ENCODE measurements at regions not wholly inside any gene's neighbourhood (a gene's known extent, or its start where the extent isn't known, plus 50 kb on each side); places are given as distances from the start of the nearest gene placed in this dataset.
"Not testable (repeated sequence)": the region's sequence is repeated elsewhere in the genome, so short reads cannot be mapped to it uniquely, and the experiment has no call there.

DNA sequence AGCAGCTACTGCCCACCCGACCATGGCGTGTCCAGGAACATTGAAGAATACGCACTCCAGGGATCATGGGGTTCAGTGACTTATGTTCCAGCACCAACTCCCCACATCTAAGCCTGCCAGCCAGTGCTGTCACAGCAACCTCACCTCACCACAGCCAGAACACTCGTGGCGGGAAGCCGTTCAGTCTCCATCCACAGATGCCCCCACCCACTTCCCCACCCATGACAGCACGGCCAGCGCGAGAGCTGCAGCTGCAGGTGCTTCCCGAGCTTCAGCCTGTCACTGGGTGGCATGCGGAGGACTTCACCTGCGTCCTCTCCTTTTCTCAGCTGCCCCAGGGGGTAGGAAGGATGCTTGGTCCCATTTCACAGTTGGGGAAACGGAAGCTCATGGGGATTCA, 50.3 kb downstream of the RBFOX3 start:
- no peak for DNase-seq

DNA sequence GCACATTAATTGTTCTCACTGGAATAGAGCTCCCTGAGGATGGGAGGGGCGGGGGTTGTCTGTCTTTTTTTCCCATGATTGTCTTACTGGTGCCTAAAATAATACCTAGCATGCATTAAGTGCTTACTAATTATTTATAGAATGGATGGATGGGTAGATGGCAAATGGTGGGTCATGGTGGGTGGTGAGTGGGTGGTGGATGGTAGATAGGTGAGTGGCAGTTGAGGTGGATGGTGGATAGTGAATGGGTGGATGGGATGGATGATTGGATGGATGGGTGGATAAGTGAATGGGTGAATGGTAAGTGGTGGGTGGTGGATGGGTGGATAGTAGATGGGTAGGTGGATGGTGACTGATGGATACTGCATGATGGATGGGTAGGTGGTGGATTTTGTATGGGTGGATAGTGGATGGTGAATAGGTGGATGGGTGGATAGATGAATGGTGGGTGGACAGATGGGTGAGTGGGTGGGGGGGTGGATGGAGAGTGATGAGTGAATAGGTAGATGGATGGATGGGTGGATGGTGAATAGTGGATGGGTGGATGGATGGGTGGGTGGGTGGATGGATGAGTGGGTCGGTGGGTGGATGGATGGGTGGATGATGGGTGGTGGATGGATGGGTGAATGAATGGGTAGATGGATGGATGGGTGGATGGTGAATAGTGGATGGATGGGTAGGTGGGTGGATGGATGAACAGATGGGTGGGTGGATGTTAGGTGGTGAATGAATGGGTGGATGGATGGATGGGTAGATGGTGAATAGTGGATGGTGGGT, 51.6 kb downstream of the RBFOX3 start:
- DNase-seq: no peak

DNA sequence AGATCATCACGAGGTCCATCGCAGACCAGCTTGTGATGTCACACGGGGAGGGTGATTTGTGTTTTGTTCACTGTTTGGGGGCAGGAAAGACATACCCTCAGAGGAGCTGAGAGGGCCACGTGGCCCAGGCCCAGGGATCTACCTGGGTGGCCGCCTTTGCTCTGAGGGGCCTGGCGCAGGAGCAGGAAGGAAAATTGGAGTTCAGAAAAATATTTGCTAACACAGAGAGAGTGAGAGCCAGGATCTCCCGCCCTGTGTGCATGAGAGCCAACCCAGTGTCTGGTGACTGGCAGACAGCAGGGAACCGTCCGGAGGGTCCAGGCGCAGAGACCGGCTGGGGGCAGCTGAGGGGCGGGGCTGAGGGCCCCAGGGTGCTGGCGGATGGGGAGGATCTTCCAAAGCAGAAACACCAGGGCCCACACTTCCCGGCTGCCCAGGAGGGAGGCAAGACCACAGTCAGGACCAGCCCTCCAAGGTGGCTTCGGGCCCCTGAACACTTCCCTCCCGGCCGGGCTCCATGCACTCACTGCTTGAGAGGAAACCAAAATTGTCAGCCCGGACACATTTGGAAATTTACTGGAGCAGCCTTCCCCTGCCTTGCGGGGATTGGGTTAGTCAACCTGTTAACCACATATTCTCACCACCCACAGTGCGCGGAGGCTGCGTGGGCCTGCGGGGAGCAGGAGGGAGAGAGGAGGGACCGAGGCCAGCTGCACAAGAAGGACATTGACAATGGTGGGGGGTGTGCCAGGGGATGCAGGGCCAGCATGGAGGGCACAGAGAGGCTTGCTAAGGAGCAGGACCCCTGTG, 52.6 kb downstream of the RBFOX3 start:
- no peak for DNase-seq

DNA sequence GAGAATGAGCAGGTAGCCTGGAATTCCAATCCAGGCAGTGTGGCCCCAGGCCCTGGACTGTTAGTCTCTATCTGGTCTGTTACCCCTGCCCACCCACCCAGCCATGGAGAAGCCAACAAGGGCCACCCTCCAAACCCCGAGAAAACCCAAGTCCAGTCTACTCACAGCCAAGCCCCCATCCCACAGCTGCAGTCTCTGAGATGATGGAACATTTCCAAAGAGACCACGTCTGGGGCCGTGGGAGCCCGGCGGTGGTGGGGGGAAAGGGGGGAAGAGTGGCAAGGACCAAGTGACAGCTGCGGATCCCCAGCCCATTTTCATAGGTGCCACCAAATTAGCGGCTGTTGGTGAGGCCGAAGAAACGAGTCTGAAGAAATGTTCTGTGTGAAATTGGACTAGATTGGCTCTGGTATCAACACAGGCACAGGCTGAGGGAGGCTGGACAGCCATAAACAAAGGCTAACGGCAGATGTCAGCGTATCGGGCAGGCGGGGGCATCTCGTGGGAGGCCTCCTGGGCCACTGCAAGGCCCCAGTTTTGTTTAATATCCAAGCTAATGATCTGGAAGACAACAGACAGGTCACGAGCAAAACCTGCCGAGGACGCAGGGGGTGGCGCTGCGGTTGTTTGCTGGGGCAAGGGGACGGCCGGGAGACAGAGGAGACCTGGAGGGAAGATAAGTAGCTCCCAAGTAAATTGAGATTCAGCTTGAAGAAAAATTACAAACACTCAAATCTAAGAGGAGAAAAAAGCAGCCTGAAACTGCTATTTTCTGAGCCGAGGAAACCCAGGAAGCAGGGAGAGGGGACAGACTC, 53.4 kb downstream of the RBFOX3 start:
- DNase-seq: no peak

DNA sequence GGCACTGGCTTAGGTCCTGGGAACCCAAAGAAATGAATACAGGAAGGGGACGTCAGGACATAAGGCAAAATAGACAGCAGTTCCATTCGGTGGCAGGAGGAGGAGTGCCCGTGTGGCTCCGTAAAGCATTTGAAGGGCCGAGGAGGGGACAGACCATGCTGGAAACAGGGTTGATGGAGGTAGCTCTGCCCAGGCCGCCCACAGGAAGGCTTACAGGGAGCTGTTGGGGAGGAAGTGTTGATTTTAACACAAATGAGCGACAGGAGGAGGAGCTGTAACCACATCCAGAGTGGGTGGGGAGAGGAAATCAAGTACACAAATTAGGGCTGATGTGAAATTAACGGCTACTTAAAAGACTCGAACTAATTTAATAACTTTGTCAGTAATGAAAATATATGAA, 54.6 kb downstream of the RBFOX3 start:
- DNase-seq: no peak

DNA sequence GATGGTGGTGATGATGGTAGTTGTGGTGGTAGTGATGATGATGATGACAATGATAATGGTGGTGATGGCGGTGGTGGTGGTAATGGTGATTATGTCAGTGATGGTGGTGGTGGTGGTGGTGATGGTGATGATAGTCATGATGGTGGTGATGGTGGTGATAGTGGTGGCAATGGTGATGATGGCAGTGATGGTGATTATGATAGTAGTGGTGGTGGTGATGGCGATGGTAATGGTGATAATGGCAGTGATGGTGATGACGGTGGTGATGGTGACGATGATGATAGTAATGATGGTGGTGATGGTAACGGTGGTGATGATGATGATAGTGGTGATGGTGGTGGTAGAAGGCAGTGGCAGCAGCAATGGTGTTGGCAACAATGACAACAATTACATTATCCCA, 55.3 kb downstream of the RBFOX3 start:
- DNase-seq: no peak

DNA sequence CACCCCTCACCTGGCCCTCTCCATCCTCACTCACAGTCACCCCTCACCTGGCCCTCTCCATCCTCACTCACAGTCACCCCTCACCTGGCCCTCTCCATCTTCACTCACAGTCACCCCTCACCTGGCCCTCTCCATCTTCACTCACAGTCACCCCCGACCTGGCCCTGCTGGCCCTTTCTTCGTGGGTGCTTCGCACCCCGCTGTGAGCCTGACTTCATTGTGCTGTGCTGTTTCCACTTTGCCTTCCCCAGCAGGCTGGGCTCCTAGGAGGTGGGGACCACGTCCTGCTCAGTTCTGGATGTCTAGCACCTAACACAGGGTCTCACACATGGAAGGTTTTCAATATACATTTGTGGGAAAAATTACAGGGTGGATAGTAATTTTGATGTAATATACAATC, 56.5 kb downstream of the RBFOX3 start:
- DNase-seq: not testable (repeated sequence)

DNA sequence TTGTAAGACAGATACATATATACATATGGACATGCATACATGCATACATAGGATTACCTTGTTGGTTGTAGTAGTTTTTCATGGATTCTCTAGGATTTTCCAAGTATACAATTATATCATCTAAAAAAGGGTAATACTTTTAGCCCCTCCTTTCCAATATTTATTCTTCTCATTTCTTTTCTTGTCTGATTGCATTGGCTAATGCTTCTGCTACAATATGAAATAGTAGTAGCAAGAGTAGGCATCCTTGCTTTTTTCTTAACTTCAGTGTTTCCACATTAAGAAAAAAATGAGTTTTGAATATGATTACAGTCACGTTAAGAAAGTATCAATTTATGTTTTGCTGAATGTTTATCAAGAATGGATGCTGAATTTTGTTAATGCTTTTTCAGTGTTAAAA, 58.0 kb downstream of the RBFOX3 start:
- no peak for DNase-seq

DNA sequence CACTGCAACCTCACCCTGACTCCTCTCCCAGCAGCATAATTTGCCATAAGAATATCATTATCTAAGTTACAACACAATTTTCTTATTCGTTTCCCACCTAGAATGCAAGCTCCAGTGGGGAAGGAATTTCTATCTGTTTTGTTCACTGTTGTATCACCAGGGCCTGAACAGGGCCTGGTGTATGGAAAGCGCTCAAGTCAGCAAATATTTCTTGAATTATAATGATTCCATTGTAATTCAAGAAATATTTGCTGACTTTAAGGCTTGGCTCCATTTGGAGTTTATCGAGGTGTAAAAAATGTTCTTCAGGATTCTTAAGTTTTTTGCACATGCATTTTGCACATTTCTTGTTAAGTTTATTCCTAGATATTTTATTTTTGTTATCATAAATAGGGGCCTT, 58.4 kb downstream of the RBFOX3 start:
- no peak for DNase-seq

DNA sequence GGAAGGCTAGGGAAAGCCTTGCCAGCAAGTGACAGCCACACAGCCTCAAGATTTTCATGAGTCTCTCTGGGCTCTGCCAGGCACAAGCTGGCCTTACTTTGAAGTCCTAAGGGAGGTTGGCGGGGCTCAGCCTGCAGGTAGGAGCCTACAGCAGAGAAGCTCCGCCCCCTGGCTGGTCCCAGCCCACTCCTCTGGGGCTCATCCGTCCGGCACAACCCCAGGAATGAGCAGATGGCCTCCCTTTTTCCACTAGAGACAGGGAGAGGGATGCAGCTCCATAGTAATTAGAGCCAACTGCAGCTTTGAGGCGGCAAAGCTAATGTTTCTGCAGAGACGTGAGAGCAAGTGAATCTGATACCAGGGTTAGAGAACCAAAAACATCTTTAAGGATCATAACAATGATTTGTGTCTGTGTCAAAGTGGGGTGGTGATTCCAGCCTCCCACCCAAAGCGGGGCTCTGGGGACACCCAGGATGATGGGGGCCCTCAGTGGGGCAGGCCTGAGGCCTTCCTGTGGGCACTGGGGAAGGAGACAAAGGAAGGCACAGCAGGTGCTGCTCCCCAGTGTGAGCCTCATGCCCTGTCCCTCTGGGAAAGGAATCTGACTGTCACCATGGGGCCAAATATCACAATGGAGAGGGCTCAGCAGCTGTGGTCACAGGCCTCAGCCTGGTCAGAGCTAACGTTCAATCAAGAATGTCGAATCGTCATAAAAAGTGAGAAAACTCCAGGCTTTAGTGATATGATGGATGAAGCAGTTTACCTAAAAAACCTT, 61.5 kb downstream of the RBFOX3 start:
- no peak for DNase-seq

DNA sequence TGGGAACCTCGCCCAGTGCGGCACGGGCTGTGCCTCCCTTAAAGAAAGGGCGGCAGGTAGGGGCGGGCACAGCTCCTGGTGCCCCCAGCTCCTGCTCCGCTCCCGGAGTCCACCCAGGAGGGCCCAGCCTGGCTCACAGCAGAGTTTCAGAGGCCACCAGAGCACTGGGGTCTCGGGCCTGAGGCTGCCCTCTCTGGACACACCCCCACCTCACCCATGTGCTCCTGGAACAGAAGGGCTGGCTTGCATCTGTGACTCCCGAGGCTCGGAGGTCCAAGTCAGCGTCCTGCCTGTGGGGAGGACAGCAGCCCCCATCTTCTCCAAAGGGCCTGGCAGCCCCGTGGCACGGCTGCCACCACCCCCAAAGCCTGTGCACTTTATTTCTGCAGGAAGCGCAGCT, 62.7 kb downstream of the RBFOX3 start:
- no peak for DNase-seq

DNA sequence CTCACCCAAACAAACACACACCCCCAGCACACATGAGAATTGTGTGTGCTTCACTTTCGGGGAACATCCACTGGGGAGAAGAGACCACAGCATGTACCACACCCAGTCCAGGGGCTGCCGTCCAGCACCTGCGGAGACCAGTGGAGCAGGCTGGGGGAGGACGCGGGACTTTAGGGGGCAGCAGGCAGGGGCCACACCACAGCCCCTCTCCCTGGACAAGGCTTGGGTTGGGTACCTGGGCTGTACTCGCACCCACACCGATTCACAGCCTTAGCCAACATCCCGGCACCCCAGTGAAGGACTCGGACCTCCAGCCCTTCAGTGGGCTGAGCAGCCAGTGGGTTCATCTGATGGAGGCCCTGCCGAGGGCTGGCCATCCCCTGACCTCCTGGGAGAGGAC, 63.3 kb downstream of the RBFOX3 start:
- DNase-seq: no peak

DNA sequence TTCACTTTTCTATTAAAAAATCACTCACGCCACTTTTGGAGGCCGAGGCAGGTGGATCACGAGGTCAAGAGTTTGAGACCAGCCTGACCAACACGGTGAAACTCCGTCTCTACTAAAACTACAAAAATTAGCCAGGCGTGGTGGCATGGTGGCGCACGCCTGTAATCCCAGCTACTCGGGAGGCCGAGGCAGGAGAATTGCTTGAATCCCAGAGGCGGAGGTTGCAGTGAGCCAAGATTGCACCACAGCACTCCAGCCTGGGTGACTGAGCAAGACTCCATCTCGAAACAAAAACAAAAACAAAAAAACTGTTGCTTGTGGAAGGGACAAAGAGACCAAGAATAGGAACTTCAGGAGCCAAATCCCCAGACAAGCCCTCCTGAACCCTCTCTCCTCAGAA, 63.7 kb downstream of the RBFOX3 start:
- DNase-seq: not testable (repeated sequence)

DNA sequence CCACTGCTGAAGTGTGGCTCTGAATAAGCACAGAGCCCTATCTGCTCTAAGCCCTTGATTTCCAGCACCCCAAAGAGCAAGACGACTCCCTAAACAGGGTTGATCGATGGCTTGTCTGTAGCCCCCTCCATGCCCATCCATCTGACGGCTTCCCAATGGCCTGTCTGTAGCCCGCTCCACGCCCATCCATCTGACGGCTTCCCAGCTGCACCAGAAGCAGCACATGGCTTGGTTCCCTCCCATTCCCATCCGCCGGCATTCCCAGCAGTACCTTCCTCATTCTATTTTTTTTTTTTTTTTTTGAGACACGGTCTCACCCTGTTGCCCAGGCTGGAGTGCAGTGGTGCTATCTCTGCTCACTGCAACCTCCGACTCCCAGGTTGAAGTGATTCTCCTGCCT, 64.5 kb downstream of the RBFOX3 start:
- no peak for DNase-seq

DNA sequence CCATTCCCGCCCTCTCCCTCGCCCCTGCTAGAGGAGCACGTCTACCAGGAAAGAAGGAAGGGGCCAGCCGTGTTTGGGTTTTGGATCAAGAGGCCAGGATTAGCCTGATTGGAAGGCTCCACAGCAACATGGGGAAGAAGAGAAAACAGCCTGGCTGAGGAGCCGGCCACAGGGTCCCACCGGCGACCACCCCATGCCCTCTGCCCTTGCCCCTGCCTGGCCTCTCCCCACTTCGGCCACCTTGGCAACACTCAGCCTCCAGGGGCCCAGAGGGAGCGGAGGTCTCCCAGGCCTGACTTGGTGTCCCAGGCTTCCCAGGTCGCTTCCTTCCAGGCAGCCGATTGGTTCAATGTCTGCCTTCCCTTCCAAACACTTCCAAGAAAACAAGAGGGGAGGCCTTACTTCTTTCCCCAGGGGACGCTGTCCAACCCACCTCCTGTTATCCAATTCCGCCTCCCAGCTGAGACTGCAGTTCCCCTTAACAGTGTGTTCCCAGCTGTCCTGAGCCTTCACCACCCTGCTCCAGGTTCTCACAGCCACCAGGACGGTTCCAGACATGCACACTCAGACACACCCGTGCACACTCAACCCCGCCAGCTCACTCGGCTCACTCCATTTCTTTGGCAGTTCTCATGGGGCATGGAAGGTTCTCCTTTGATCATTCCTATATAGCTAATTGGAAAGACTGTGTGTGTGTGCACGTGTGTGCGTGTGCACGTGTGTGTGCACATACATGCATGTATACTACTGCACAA, 65.4 kb downstream of the RBFOX3 start:
- DNase-seq: no peak

DNA sequence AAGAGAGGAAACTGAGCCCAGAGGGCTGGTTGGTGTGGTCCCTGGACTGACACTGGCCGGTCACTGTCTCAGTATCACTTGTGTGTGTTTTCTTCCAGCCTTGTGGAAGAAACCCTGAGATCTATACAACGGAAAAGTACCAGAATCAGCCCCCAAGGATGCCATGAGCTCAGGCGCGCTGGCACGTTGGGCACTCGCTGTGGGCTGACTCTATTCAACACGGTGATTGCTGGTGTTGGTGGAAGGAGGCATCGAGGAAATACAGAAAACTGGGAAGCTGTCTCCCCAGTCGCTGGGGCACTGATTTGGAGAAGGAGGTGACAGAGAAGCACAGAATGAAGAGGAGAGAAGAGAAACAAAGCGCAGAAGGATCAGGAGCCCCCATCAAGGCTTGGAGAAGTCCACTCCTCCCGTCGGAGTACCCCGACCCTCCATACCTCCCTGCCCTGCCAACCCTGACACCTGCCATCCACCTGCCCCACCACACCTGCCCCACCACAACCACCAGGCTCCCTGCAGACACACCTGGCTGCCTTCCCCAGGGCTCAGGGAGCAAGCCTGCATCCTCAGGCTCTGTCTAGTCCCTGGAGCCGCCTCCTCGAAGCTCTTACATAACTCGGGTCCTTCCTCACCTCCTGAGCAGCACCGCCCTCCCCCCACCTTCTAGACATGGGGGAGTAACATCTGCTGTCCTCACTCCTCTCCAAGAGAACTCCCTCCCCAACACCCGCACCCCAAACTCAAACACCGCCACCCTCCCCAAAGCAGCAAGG, 66.5 kb downstream of the RBFOX3 start:
- DNase-seq: no peak

DNA sequence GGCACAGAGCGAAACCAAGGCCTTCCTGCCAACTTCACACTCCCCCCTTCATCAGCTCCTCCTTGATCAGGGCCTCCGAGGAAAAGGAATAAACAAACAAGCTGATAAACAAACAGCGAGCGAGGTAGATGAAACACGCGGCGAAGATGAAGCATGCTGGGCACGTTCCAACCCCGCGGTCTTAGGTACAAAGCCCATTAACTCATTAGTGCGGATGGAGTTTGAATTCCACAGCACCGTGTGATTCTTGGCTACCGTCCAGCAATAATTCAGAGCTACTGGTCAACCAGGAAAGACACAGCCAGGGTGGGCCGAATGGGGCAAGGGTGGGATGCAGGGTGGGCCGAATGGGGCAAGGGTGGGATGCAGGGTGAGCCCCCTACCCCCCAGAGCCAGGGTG, 67.3 kb downstream of the RBFOX3 start:
- no peak for DNase-seq

DNA sequence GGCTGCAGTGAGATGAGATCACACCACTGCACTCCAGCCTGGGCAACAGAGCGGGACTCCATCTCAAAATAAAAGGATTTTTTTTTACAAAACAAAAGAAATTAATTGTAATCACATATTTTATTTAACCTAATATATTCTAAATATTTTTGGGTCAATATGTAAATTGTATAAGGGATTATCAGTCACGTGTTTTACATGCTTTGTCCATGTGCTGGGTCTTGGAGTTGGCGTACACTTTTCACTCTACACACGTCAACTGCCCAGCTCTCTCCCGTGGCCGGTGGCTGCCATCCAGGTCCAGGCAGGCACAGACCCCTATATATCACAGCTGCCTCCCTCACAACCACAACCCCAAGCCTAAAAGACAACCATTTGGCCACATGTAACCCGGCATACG, 68.1 kb downstream of the RBFOX3 start:
- no peak for DNase-seq

DNA sequence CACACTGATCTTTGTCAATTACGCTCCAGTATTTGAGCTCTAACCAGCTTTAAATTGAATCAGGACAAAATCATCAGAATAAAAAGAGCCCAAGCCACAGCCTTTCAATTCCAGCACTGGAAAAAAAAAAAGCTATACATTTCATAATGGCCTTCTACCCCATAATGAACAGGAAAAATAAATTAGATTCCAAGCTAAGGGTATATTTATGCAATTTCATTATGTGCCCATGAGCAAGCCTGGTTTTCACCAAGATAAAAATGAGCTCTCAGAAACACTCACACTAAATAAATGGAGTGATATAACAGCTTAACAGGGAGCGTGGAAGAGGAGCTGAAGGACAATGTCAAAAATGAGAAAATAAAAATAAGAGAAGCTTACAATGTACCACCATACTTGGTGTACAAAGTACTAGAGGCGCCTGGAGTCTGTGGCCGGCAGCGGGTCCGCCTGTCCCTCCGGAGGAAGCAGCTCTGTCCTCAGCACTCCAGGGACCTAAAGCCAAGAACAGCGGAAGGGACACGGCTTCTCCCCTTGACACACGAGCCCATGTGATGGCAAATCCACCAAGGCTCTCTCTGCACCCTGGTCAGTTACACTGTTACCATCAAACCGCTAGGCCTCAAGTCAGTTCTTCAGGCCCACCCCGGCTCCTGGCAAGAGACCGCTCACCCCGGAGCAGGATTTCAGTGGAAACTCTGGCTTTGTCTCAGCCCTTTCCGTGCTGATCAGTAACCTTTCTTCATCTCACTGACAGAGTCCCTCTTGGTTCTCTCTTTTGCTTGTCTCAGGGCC, 69.6 kb downstream of the RBFOX3 start:
- no peak for DNase-seq

DNA sequence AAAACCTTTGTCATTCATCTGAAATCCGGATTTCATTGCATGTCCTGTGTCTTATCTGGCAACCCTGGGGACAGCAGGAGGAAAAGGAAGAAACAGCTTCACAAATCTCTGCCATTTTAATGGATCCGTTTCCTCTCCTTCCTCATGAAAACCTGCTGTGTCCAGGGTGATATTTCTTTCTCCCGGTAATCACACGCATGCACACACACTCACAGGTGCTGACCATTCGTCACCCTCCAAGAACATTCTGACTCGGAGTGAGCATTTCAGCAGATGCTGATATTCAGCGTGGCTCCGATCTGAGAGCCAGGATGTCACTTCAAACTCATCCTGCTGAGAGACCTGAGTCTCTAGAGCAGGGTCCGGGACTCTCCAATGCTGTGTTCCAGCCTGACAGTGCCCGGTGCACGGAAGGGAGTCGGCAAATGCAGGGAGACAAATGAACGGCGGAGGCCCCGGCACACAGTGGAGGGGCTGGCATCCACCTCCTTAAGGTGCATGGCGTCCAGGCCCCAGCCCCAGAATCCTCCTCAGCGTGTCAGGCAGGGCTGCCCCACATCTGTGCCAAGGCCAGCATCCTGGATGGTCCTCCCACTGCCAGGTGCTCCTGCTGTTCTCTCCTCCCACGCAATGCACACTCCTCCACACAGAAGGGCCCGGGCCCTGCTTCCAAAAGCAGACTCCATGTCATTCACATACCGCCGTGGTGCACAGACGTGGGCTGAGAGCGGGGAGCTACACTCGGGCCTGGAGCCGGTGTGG, 70.7 kb downstream of the RBFOX3 start:
- no peak for DNase-seq
